ENCODE measurements at regions not wholly inside any gene's neighbourhood (a gene's known extent, or its start where the extent isn't known, plus 50 kb on each side); places are given as distances from the start of the nearest gene placed in this dataset.
"Not testable (repeated sequence)": the region's sequence is repeated elsewhere in the genome, so short reads cannot be mapped to it uniquely, and the experiment has no call there.

DNA sequence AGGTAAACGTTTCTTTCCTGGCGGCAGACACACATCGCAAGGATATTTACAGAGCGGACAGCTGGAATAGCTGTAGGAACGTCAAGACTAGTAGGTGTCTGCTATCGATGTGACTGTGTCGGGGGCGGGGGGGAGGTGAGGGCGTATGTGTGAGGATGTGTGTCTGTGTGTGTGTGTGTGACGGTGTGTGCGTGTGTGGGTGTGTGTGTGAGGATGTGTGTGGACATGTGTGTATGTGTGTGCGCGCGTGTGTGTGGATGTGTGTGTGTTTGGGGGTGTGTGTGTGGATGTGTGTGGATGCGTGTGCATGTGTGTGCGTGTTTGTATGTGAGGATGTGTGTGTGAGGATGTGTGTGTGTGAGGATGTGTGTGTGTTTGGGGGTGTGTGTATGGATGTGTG is 55.4 kb downstream of the PNMA6F start:
- not testable (repeated sequence) for DNase-seq (ENCODE audit: low read depth in 4 of 4, low spot score in 2 of 4)

DNA sequence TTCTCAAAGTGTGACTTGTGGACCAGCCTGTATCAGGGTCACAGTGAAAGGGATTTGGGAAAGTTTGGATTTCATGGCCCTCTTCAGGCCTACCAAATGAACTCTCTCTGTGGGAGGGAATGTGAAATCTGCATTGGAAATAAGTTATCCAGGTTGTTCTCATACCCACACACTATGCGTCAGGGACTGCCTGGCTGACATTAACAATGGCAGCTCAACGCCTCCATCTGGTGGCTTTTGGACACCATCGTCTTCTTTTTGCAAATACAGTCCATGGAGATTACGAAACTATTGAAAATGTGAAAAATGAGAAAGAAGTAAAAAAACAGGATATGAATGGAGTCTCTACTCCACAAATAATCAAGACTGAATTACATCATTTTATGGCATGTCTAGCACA is 61.1 kb downstream of the PNMA6F start:
- not testable (repeated sequence) for DNase-seq (ENCODE audit: low read depth in 4 of 4, low spot score in 2 of 4)

GRCh38 chrX:153253239-153253638 is 68.3 kb downstream of the PNMA6F start:
- DNase-seq (ENCODE audit: low read depth in 4 of 4, low spot score in 2 of 4): not testable (repeated sequence)

DNA sequence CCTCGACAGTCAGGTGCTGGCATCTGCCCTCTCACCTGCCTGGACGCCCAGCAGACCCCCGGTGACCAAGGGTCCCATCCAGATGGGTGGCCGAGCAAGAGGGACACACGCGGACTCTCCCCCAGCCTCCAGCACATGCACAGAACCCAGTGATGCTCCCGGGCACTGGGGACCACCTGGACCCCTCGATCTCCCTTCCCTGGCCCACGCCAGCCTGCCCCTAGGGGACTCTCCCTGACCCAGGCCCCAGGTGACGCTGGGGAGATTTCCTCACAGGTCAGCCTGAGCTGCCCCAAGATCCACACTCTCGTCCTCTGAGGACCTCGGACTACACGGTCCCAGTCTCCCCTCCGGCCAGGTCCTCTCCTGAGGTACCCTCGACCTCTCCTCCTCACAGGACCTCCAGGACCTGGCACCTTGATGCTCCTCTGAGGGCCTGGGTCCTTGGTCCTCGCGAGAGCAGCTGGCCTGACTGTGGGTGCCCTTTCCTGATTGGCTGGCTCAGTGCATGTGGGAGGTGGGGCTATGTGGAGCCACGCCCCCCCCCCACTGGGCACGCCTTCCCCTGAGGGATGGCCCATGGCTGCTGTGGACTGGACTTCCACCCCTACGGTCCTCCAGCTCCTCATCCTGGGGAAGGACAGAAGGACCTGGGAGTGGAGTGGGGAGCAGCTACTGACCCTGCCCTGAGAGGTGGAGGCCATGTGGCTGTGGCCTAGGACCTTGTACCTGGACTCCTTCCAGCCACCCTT is 69.0 kb downstream of the PNMA6F start:
- not testable (repeated sequence) for DNase-seq (ENCODE audit: low read depth in 4 of 4, low spot score in 2 of 4)

GRCh38 chrX:153251952-153252351 is 69.6 kb downstream of the PNMA6F start:
- not testable (repeated sequence) for DNase-seq (ENCODE audit: low read depth in 4 of 4, low spot score in 2 of 4)

DNA sequence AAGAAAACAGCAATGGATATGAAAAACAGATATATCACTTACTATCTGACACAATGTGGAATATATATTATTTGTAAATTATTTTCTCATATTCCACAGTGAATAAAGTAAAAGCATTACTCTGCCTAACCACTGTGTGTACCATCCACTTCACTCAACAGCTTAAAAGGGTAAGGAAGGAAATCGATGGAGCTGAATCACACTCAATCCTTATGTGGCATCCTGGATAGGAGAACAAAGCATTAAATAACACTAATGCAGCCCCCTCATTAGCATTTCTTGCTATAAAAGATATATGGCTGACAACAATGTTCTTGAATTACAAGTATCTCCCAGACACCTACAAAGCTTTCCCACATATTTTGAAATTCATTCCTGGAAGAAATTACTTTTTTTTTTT is 70.8 kb downstream of the PNMA6F start:
- DNase-seq (ENCODE audit: low read depth in 4 of 4, low spot score in 2 of 4): not testable (repeated sequence)

- DNase-seq (ENCODE audit: low read depth in 4 of 4, low spot score in 2 of 4): peak in 1 of 4 donors; percentile 17
These were observed 66.2 kb downstream of the MAGEA1 start for GRCh38 chrX:153245288-153245731.

- no peak for DNase-seq (ENCODE audit: low read depth in 4 of 4, low spot score in 2 of 4)
These were observed 65.7 kb downstream of the MAGEA1 start for GRCh38 chrX:153244767-153245166.

DNA sequence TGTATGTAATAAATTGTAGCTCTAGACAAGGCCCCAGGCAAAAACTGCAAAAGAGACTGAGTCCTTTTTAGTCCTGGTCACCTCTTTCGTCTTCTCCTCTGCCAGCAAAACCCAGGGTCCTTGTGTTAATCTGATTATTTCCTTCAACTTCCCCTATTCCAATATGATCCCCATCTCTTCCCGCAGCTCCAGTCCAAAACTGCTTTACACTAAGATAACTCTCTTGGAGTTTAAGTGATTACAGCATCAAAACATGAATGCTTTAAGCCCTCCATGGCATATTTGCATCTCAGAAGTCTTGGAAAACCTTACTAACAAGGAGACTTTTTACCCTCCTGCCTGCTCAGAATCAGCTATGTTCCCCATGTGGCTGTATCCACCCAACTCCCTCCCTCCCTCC is 59.3 kb downstream of the MAGEA1 start:
- DNase-seq (ENCODE audit: low read depth in 4 of 4, low spot score in 2 of 4): no peak

Measured in left renal cortex interstitium (tissue), 4 donors.